PC-9 (cell line): ENCODE measurements at regions not wholly inside any gene's neighbourhood (a gene's known extent, or its start where the extent isn't known, plus 50 kb on each side); places are given as distances from the start of the nearest gene placed in this dataset.

Experiments
- BruUV-seq: library from RNA; stranded (reverse); fragments of 400-500 nt; replicated peaks from 2 replicates; lab custom pipeline; 2021; lab: Mats Ljungman, UMichigan
- CTCF ChIA-PET: fragments of 300-600 bp; sonication (Branson Sonifier 250); formaldehyde crosslinking; loops from one replicate; lab custom pipeline; 2022; ENCODE audit warnings: antibody characterized with exemption; lab: Charles Lee
- POLR2A ChIA-PET: fragments of 300-600 bp; sonication (Branson Sonifier 250); formaldehyde crosslinking; loops from one replicate; lab custom pipeline; 2022; ENCODE audit warnings: antibody characterized with exemption; ENCODE audit not compliant: unreplicated experiment; lab: Charles Lee
- DNase-seq, 2 experiments: peaks; one replicate each; pipeline versions ENCODE4 v3.0.0 to v3.0.0-alpha.2; 2015 to 2022; ENCODE audit warnings: mixed read lengths in 1 of 2
- H2AFZ ChIP-seq: fragments of 200-600 bp; sonication (generic); 2 replicates; pipeline ENCODE4 v1.8.1; 2017; ENCODE audit warnings: antibody characterized with exemption
- H3F3A ChIP-seq: fragments of 200-600 bp; sonication (generic); 2 replicates; pipeline ENCODE4 v1.8.1; 2017; ENCODE audit warnings: antibody characterized with exemption, mild to moderate bottlenecking, low read depth; ENCODE audit not compliant: insufficient read depth
- H3K27ac ChIP-seq: fragments of 200-600 bp; sonication (generic); 2 replicates; pipeline ENCODE4 v1.6.1; 2016; ENCODE audit warnings: mixed run types
- H3K27me3 ChIP-seq: fragments of 200-600 bp; sonication (generic); 2 replicates; pipeline ENCODE4 v1.6.1; 2016; ENCODE audit warnings: low read depth, mixed run types; ENCODE audit not compliant: insufficient read depth
- H3K36me3 ChIP-seq: fragments of 200-600 bp; sonication (generic); 2 replicates; pipeline ENCODE4 v1.6.1; 2016; ENCODE audit warnings: low read depth, mixed run types
- H3K4me1 ChIP-seq: fragments of 200-600 bp; sonication (generic); replicated peaks from 2 replicates; pipeline ENCODE4 v1.6.1; 2016; ENCODE audit warnings: mixed run types; ENCODE audit not compliant: insufficient read depth
- H3K4me2 ChIP-seq: fragments of 200-600 bp; sonication (generic); 2 replicates; pipeline ENCODE4 v1.6.1; 2017; ENCODE audit warnings: mixed run types
- H3K4me3 ChIP-seq: fragments of 200-600 bp; sonication (generic); 2 replicates; pipeline ENCODE4 v1.6.1; 2016; ENCODE audit warnings: mixed run types
- H3K79me2 ChIP-seq: fragments of 200-600 bp; sonication (generic); 2 replicates; pipeline ENCODE4 v1.6.1; 2017; ENCODE audit warnings: low read depth, mixed run types
- H3K9me2 ChIP-seq: fragments of 200-600 bp; sonication (generic); 2 replicates; pipeline ENCODE4 v1.8.1; 2017; ENCODE audit warnings: mild to moderate bottlenecking; ENCODE audit not compliant: insufficient read depth
- H3K9me3 ChIP-seq: fragments of 200-600 bp; sonication (generic); 2 replicates; pipeline ENCODE4 v1.8.1; 2016; ENCODE audit warnings: low read depth; ENCODE audit not compliant: insufficient read depth
- H4K20me1 ChIP-seq: fragments of 200-600 bp; sonication (generic); 2 replicates; pipeline ENCODE4 v1.8.1; 2017; ENCODE audit not compliant: insufficient read depth
- EZH2 ChIP-seq: fragments of 200-600 bp; sonication (generic); IDR thresholded peaks from 2 replicates; pipeline ENCODE4 v1.8.0; 2017; ENCODE audit warnings: antibody characterized with exemption, low read depth
- intact Hi-C: fragments of 100-400 bp; cut with micrococcal nuclease; formaldehyde crosslinking; loops from one replicate; pipeline ENCODE4 v1.10.0; 2022; ENCODE audit not compliant: unreplicated experiment
- TF ChIP-seq, protein P1 (sequence below): fragments of 200-600 bp; sonication (generic); conservative IDR thresholded peaks from 2 replicates; pipeline ENCODE4 v1.6.1; 2017; ENCODE audit warnings: mixed run types, antibody characterized with exemption, mild to moderate bottlenecking, moderate library complexity

DNA sequence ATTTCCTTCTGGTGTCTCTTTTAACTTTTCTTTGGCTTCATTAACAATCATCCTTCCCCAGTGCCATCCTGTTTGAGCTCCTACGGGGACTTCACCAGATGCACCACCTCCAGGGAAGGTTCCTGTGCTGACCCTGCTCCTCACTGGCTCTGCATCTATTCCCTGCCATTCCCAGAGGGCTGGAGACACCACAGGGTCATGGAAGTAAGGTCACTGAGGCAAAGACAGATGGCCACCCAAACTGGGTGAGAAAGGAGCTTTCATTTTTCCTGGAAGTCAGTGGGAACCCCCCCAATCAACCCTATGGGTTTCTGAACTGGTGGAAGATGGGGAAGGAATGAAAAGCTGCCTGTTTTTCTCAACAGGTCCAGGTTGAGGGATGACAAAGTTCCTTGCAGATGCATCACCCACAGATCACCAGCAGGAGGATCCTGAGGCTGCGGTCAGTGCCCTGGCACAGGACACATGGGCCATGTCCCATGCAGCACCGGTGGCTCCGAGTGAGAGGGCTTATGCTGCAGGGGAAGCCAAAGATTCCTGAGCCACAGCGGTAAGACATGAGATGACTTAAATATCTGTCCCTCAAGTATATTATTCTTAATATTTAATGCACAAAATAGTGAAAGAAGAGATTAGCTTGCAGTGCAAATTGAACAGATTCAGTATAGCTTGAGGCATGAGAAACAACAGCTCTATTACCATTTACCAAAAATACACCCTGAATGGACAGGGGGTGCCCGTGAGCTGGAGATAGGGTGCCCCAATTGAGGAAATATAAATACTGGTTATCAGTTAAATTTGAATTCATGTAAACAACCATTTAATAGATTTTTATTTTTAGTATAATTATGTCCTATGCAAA is 73.0 kb upstream of the VPREB1 start:
- H3K79me2 ChIP-seq: no peaks in the 10 kb centered on the region
- H3K27me3 ChIP-seq: peaks cover 3% of the 10 kb centered on the region; the same call in 1 of the 2 replicates
- ChIA-PET CTCF (interaction anchor here (0.6 kb wide), 1 partner anchor 207 kb away, joined by 11 read pairs; no protein-coding TSS in a partner anchor), POLR2A (no interaction called here)
- intact Hi-C loops: no loop called here
- no peak for DNase-seq
- H3K9me3 ChIP-seq: no peaks in the 10 kb centered on the region
- BruUV-seq: no TSS peak
- no peak overlapping the region for H3K27ac ChIP-seq
- no peaks in the 10 kb centered on the region for H3K9me2 ChIP-seq
- H3K4me2 ChIP-seq: no peak overlapping the region
- H3K36me3 ChIP-seq: no peaks in the 10 kb centered on the region
- no peaks in the 10 kb centered on the region for H4K20me1 ChIP-seq
- H3K4me1 ChIP-seq: no peaks in the 10 kb centered on the region
- no peaks in the 10 kb centered on the region for H3F3A ChIP-seq
- no peak overlapping the region for H2AFZ ChIP-seq
- H3K4me3 ChIP-seq: no peak overlapping the region
- TF ChIP-seq EZH2: no peak
- TF ChIP-seq, protein P1, sequence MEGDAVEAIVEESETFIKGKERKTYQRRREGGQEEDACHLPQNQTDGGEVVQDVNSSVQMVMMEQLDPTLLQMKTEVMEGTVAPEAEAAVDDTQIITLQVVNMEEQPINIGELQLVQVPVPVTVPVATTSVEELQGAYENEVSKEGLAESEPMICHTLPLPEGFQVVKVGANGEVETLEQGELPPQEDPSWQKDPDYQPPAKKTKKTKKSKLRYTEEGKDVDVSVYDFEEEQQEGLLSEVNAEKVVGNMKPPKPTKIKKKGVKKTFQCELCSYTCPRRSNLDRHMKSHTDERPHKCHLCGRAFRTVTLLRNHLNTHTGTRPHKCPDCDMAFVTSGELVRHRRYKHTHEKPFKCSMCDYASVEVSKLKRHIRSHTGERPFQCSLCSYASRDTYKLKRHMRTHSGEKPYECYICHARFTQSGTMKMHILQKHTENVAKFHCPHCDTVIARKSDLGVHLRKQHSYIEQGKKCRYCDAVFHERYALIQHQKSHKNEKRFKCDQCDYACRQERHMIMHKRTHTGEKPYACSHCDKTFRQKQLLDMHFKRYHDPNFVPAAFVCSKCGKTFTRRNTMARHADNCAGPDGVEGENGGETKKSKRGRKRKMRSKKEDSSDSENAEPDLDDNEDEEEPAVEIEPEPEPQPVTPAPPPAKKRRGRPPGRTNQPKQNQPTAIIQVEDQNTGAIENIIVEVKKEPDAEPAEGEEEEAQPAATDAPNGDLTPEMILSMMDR: peak; percentile 57

DNA sequence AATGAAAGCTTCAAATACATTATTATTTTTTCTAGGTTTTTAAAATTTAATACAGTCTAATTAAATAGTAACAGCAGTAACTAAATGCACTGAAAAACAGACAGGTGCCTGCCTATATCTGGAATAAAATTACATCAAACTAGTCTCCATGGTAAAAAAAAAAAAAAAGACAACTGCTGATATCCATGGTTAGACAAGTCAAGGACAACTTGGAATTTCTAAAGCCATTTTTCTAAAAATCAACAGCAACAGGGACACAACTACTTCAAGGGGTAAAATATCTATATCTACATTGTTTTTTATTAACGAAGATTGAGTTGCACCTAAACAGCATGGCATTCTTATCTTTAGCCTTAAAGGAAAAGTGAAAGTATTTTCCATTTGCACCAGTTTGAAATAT is 74.7 kb upstream of the VPREB1 start:
- TF ChIP-seq EZH2: no peak
- Histone ChIP-seq H3K4me1 (no peaks in the 10 kb centered on the region), H3F3A (no peaks in the 10 kb centered on the region), H3K79me2 (no peaks in the 10 kb centered on the region), H3K36me3 (no peaks in the 10 kb centered on the region), H3K27me3 (no peaks in the 10 kb centered on the region), H2AFZ (no peak overlapping the region), H4K20me1 (no peaks in the 10 kb centered on the region), H3K4me2 (no peak overlapping the region), H3K27ac (no peak overlapping the region), H3K9me2 (no peaks in the 10 kb centered on the region), H3K4me3 (no peak overlapping the region), H3K9me3 (no peaks in the 10 kb centered on the region)
- intact Hi-C loops: no loop called here
- BruUV-seq: no TSS peak
- CTCF ChIA-PET: no interaction called here
- POLR2A ChIA-PET: no interaction called here
- no peak for DNase-seq

DNA sequence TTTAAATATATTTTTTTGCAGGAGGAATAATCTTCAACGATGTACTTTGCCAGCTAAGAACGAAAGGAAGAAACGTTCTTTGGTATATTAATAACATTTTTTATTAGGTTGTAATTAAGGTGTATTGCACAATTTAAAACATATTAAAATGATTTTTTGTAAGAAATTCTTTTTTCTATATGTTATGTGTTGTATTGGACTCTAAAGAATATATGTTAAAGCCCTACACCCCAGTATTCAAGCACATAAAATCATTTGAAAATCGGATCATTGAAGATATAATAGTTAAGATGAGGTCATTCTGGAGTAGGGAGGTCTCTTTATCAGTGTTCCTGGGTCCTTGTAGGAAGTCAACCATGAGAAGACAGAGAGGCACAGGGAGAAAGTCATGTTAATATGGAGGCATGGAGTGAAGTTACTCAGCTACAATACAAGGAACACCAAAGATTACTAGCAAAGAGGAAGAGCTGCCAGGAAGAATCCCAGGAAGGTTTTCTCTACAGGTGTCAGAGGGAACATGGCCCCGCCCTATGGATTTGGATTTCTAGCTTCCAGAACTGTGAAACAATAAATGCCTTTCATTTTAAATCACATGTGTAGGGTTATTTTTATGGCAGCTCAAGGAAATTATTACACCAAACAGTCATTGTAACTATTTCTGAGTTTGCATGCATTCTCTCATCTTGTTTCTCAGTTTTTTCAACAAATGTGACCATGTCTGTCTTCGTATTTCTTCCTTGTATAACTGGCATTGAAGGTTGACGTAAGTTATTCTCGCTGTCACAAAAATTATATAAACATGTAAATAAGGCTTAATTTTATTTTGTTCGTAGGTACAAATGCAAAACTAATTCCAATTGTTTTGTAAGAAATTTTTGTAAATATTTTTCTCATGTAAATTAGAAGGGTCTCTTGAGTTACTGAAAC is 75.4 kb upstream of the VPREB1 start:
- no peak overlapping the region for H2AFZ ChIP-seq
- no peaks in the 10 kb centered on the region for H3F3A ChIP-seq

More for the DNA sequence above, 75.4 kb upstream of the VPREB1 start:
- Histone ChIP-seq H3K27ac (no peak overlapping the region), H3K4me3 (no peak overlapping the region; the same call in 1 of the 2 replicates), H3K9me3 (no peaks in the 10 kb centered on the region), H4K20me1 (no peaks in the 10 kb centered on the region), H3K4me1 (no peaks in the 10 kb centered on the region), H3K27me3 (no peaks in the 10 kb centered on the region), H3K79me2 (no peaks in the 10 kb centered on the region), H3K9me2 (no peaks in the 10 kb centered on the region), H3K4me2 (peak overlapping the region; percentile 44; the same call in 1 of the 2 replicates), H3K36me3 (no peaks in the 10 kb centered on the region)
- POLR2A ChIA-PET: no interaction called here
- intact Hi-C loops: no loop called here
- DNase-seq: no peak
- CTCF ChIA-PET: no interaction called here
- BruUV-seq: no TSS peak
- TF ChIP-seq, protein P1: no peak
- TF ChIP-seq EZH2: no peak
